HL-60/S4 treated with retinoic acid at 250 ng/mL for 4 days and 3 days (cell line): ENCODE measurements at regions not wholly inside any gene's neighbourhood (a gene's known extent, or its start where the extent isn't known, plus 50 kb on each side); places are given as distances from the start of the nearest gene placed in this dataset.

Experiments
- in situ Hi-C: fragments of 300-500 bp; cut with MboI; formaldehyde crosslinking; loops from 2 replicates; pipeline ENCODE4 v1.7.0; 2022; ENCODE audit warnings: low sequenced_read_pairs

- in situ Hi-C loops = no loop called here
These were observed 154.1 kb downstream of the LRRC70 start for GRCh38 chr5:62732677-62733121.

GRCh38 chr5:62731022-62731421 is 152.4 kb downstream of the LRRC70 start:
- in situ Hi-C loops = no loop called here

- in situ Hi-C loops = no loop called here
These were observed 151.1 kb downstream of the LRRC70 start for GRCh38 chr5:62729675-62730074.

GRCh38 chr5:62727861-62728260 is 149.2 kb downstream of the LRRC70 start:
- in situ Hi-C loops = no loop called here

- in situ Hi-C loops = no loop called here
These were observed 148.6 kb downstream of the LRRC70 start for GRCh38 chr5:62727184-62727583.

GRCh38 chr5:62722360-62722759 is 143.7 kb downstream of the LRRC70 start:
- in situ Hi-C loops = no loop called here

- in situ Hi-C loops = no loop called here
These were observed 141.4 kb downstream of the LRRC70 start for GRCh38 chr5:62720031-62720441.

- in situ Hi-C loops = no loop called here
These were observed 140.6 kb downstream of the LRRC70 start for GRCh38 chr5:62719061-62719720.

GRCh38 chr5:62718324-62718723 is 139.7 kb downstream of the LRRC70 start:
- in situ Hi-C loops = no loop called here

GRCh38 chr5:62717301-62717933 is 138.8 kb downstream of the LRRC70 start:
- in situ Hi-C loops = no loop called here

GRCh38 chr5:62714296-62714695 is 135.7 kb downstream of the LRRC70 start:
- in situ Hi-C loops = no loop called here

GRCh38 chr5:62708481-62709325 is 130.1 kb downstream of the LRRC70 start:
- in situ Hi-C loops = no loop called here

- in situ Hi-C loops = no loop called here
These were observed 128.9 kb downstream of the LRRC70 start for GRCh38 chr5:62707563-62707962.

GRCh38 chr5:62707131-62707530 is 128.5 kb downstream of the LRRC70 start:
- in situ Hi-C loops = no loop called here

GRCh38 chr5:62705022-62705421 is 126.4 kb downstream of the LRRC70 start:
- in situ Hi-C loops = no loop called here

- in situ Hi-C loops = no loop called here
These were observed 123.5 kb downstream of the LRRC70 start for GRCh38 chr5:62702126-62702525.

GRCh38 chr5:62701036-62701435 is 122.4 kb downstream of the LRRC70 start:
- in situ Hi-C loops = no loop called here

- in situ Hi-C loops = no loop called here
These were observed 120.1 kb downstream of the LRRC70 start for GRCh38 chr5:62698756-62699155.

GRCh38 chr5:62695274-62695673 is 116.7 kb downstream of the LRRC70 start:
- in situ Hi-C loops = no loop called here

- in situ Hi-C loops = no loop called here
These were observed 114.5 kb downstream of the LRRC70 start for GRCh38 chr5:62692946-62693713.

- in situ Hi-C loops = no loop called here
These were observed 113.3 kb downstream of the LRRC70 start for GRCh38 chr5:62691946-62692345.
